Liver (tissue), 3 donors: ENCODE measurements at regions not wholly inside any gene's neighbourhood (a gene's known extent, or its start where the extent isn't known, plus 50 kb on each side); places are given as distances from the start of the nearest gene placed in this dataset.

Experiments used
- EGR1 ChIP-seq, 2 donors: IDR thresholded peaks; 2 replicates each; pipeline ENCODE4 v1.6.1; 2016 to 2018; ENCODE audit warnings: antibody characterized with exemption in 2 of 2, low read depth in 2 of 2
- FOXA1 ChIP-seq: IDR thresholded peaks from 2 replicates; pipeline ENCODE4 v1.6.1; 2016; ENCODE audit warnings: antibody characterized with exemption
- GABPA ChIP-seq, 2 donors: IDR thresholded peaks in 1 of 2; conservative IDR thresholded peaks in 1 of 2; 2 replicates each; pipeline ENCODE4 v1.6.1; 2016; ENCODE audit warnings: antibody characterized with exemption in 2 of 2, mild to moderate bottlenecking in 1 of 2, moderate library complexity in 1 of 2
- JUND ChIP-seq, 2 donors: IDR thresholded peaks; 2 replicates each; pipeline ENCODE4 v1.6.1; 2016; ENCODE audit warnings: antibody characterized with exemption in 2 of 2
- RXRA ChIP-seq, 2 donors: IDR thresholded peaks; 2 replicates each; pipeline ENCODE4 v1.6.1; 2017 to 2018; ENCODE audit warnings: antibody characterized with exemption in 2 of 2, mild to moderate bottlenecking in 1 of 2
- SP1 ChIP-seq: IDR thresholded peaks from 2 replicates; pipeline ENCODE4 v1.6.1; 2018; ENCODE audit warnings: antibody characterized with exemption, mild to moderate bottlenecking
- TAF1 ChIP-seq: conservative IDR thresholded peaks from 2 replicates; pipeline ENCODE4 v1.6.1; 2016; ENCODE audit warnings: antibody characterized with exemption, mild to moderate bottlenecking
- YY1 ChIP-seq: IDR thresholded peaks from 2 replicates; pipeline ENCODE4 v1.6.1; 2016; ENCODE audit warnings: antibody characterized with exemption, mild to moderate bottlenecking
- TF ChIP-seq, protein P1 (sequence below): fragments of 150-350 bp; IDR thresholded peaks from 2 replicates; pipeline ENCODE4 v1.5.1; 2017; ENCODE audit warnings: improper control_type of control experiment, low read depth, low read length; ENCODE audit not compliant: missing input control
- TF ChIP-seq, protein P2 (sequence below): IDR thresholded peaks from 2 replicates; pipeline ENCODE4 v1.6.1; 2016; ENCODE audit warnings: antibody characterized with exemption
- TF ChIP-seq, protein P3 (sequence below): IDR thresholded peaks from 2 replicates; pipeline ENCODE4 v1.6.1; 2016; ENCODE audit warnings: antibody characterized with exemption
- TF ChIP-seq, protein P4 (sequence below): IDR thresholded peaks from 2 replicates; pipeline ENCODE4 v1.6.1; 2016; ENCODE audit warnings: antibody characterized with exemption
- donor health status: healthy.
- donor health status: healthy.

DNA sequence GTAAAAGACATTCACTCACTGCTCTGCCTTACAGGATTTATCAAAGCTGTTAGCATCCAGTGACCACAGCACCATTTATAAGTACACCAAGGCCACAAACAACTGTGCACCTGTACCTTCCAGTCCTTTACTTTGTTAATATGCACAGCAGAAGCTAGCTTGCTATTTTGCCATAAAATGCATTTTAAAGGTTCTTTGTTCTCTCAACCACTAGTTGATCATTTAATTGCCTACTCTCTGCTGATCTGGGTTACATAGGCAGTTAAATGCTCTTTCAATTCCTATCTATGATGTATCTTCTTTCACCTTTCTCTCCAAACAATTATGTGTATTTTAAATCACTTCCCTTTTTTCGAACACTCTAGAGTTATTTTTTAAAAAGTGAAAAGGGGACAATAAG is 126.4 kb downstream of the SIPA1L2 start:
- TF ChIP-seq, protein P1, sequence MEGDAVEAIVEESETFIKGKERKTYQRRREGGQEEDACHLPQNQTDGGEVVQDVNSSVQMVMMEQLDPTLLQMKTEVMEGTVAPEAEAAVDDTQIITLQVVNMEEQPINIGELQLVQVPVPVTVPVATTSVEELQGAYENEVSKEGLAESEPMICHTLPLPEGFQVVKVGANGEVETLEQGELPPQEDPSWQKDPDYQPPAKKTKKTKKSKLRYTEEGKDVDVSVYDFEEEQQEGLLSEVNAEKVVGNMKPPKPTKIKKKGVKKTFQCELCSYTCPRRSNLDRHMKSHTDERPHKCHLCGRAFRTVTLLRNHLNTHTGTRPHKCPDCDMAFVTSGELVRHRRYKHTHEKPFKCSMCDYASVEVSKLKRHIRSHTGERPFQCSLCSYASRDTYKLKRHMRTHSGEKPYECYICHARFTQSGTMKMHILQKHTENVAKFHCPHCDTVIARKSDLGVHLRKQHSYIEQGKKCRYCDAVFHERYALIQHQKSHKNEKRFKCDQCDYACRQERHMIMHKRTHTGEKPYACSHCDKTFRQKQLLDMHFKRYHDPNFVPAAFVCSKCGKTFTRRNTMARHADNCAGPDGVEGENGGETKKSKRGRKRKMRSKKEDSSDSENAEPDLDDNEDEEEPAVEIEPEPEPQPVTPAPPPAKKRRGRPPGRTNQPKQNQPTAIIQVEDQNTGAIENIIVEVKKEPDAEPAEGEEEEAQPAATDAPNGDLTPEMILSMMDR, result no peak
- TF ChIP-seq, protein P2, sequence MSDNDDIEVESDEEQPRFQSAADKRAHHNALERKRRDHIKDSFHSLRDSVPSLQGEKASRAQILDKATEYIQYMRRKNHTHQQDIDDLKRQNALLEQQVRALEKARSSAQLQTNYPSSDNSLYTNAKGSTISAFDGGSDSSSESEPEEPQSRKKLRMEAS, result no peak
- TF ChIP-seq TAF1 (no peak), YY1 (no peak), JUND (IDR thresholded peaks at IDR 0.05) (no peak), SP1 (no peak), GABPA (IDR thresholded peaks at IDR 0.05 in 1 of 2, conservative IDR thresholded peaks at IDR 0.05 in 1 of 2) (no peak), FOXA1 (no peak), RXRA (IDR thresholded peaks at IDR 0.05) (no peak), EGR1 (IDR thresholded peaks at IDR 0.05; ENCODE audit: low read depth in 2 of 2) (no peak)
- TF ChIP-seq, protein P3, sequence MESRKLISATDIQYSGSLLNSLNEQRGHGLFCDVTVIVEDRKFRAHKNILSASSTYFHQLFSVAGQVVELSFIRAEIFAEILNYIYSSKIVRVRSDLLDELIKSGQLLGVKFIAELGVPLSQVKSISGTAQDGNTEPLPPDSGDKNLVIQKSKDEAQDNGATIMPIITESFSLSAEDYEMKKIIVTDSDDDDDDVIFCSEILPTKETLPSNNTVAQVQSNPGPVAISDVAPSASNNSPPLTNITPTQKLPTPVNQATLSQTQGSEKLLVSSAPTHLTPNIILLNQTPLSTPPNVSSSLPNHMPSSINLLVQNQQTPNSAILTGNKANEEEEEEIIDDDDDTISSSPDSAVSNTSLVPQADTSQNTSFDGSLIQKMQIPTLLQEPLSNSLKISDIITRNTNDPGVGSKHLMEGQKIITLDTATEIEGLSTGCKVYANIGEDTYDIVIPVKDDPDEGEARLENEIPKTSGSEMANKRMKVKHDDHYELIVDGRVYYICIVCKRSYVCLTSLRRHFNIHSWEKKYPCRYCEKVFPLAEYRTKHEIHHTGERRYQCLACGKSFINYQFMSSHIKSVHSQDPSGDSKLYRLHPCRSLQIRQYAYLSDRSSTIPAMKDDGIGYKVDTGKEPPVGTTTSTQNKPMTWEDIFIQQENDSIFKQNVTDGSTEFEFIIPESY, result no peak
- TF ChIP-seq, protein P4, sequence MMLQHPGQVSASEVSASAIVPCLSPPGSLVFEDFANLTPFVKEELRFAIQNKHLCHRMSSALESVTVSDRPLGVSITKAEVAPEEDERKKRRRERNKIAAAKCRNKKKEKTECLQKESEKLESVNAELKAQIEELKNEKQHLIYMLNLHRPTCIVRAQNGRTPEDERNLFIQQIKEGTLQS, result no peak
